ENCODE measurements at regions not wholly inside any gene's neighbourhood (a gene's known extent, or its start where the extent isn't known, plus 50 kb on each side); places are given as distances from the start of the nearest gene placed in this dataset.

DNA sequence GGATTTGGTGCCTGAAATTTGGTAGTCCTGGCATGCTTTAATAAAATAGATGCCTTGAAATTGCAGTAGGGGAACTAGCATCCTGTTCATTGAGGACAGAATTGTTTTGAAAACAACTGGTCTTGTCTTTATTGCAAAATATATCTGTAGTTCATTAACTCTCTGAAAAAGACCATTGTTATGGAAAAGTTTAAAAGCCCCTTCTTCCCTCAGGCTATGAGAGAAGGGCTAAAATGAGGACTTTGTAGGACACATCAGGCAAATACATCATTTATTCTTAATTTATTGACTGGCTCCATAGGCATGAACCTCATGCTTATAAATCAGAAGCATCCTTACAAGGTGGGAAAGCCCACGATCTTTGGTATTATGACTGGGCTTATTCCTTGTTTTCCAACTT, 221.0 kb upstream of the CBLB start:
- in situ Hi-C loops (cut with HindIII; ENCODE audit: low sequenced_read_pairs), result no loop called here
- no peak for DNase-seq (ENCODE audit: low read depth)

DNA sequence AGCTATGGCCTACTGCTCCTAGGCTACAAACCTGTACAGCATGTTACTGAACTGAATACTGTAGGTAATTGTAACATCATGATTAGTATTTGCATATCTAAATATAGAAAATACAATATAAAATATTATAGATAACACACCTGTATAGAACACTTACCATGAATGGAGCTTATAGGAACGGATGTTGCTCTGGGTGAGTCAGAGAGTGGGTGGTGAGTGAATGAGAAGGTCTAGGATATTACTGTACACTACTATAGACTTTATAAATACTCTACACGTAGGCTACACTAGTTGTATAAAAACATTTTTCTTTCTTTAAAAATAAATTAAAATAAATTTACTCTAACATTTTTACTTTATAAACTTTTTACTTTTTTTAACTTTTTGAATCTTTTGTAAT, 224.0 kb upstream of the CBLB start:
- no peak for DNase-seq (ENCODE audit: low read depth)
- in situ Hi-C loops (cut with HindIII; ENCODE audit: low sequenced_read_pairs), result no loop called here

More for the DNA sequence above, 221.0 kb upstream of the CBLB start:
- no peak for TF ChIP-seq CTCF (IDR thresholded peaks at IDR 0.05; ENCODE audit: low read depth, low read length, missing control alignments)
- H3K4me3 ChIP-seq (ENCODE audit: low read depth, low read length), result no peak overlapping the region

GRCh38 chr3:106093616-106094015, 224.8 kb upstream of the CBLB start:
- no peak for TF ChIP-seq CTCF (IDR thresholded peaks at IDR 0.05; ENCODE audit: low read depth, low read length, missing control alignments)
- in situ Hi-C loops (cut with HindIII; ENCODE audit: low sequenced_read_pairs), result no loop called here
- DNase-seq (ENCODE audit: low read depth), result no peak
- no peak overlapping the region for H3K4me3 ChIP-seq (ENCODE audit: low read depth, low read length)

More for the DNA sequence above, 224.0 kb upstream of the CBLB start:
- no peak for TF ChIP-seq CTCF (IDR thresholded peaks at IDR 0.05; ENCODE audit: low read depth, low read length, missing control alignments)
- no peak overlapping the region for H3K4me3 ChIP-seq (ENCODE audit: low read depth, low read length)

GRCh38 chr3:106097817-106098435, 229.1 kb upstream of the CBLB start:
- DNase-seq (ENCODE audit: low read depth), result no peak
- in situ Hi-C loops (cut with HindIII; ENCODE audit: low sequenced_read_pairs), result no loop called here
- no peak overlapping the region for H3K4me3 ChIP-seq (ENCODE audit: low read depth, low read length)
- TF ChIP-seq CTCF (IDR thresholded peaks at IDR 0.05; ENCODE audit: low read depth, low read length, missing control alignments), result no peak

DNA sequence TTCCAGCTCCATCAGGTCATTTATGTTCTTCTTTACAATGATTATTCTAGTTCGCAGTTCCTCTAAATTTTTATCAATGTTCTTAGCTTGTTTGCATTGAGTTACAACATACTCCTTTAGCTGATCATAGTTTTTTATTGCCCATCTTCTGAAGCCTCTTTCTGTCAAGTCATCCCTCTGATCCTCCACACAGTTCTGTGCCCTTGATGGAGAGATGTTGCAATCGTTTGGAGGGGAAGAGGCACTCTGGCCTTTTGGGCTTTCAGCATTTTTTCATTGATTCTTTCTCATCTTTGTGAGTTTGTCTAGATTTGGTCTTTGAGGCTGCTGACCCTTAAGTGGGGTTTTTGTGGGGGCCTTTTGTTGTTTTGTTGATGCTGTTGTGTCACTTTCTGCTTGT, 234.6 kb upstream of the CBLB start:
- no peak overlapping the region for H3K4me3 ChIP-seq (ENCODE audit: low read depth, low read length)
- in situ Hi-C loops (cut with HindIII; ENCODE audit: low sequenced_read_pairs), result no loop called here
- DNase-seq (ENCODE audit: low read depth), result no peak
- no peak for TF ChIP-seq CTCF (IDR thresholded peaks at IDR 0.05; ENCODE audit: low read depth, low read length, missing control alignments)

GRCh38 chr3:106104078-106104477, 235.3 kb upstream of the CBLB start:
- in situ Hi-C loops (cut with HindIII; ENCODE audit: low sequenced_read_pairs), result no loop called here
- no peak for DNase-seq (ENCODE audit: low read depth)

More at GRCh38 chr3:106104078-106104477, 235.3 kb upstream of the CBLB start:
- no peak overlapping the region for H3K4me3 ChIP-seq (ENCODE audit: low read depth, low read length)
- TF ChIP-seq CTCF (IDR thresholded peaks at IDR 0.05; ENCODE audit: low read depth, low read length, missing control alignments), result no peak

Data from astrocyte of the cerebellum (primary cell).